GM23338 (cell line): ENCODE measurements at regions not wholly inside any gene's neighbourhood (a gene's known extent, or its start where the extent isn't known, plus 50 kb on each side); places are given as distances from the start of the nearest gene placed in this dataset.

Experiments used
- ATAC-seq: fragments of 200-7000 bp; cut with Tn5 transposase; 3 replicates; pipeline ENCODE4 v1.9.1; 2020
- DNase-seq: peaks from one replicate; pipeline ENCODE4 v3.0.0-alpha.2; 2015; ENCODE audit warnings: low spot score
- H2AFZ ChIP-seq: fragments of 200-600 bp; sonication (generic); 2 replicates; pipeline ENCODE4 v1.8.0; 2016; ENCODE audit warnings: antibody characterized with exemption, mild to moderate bottlenecking, moderate library complexity
- H3F3A ChIP-seq: fragments of 200-600 bp; sonication (generic); replicated peaks from 2 replicates; pipeline ENCODE4 v1.8.0; 2017; ENCODE audit warnings: antibody characterized with exemption, mixed run types, low read depth
- H3K27ac ChIP-seq: fragments of 200-600 bp; sonication (generic); 2 replicates; pipeline ENCODE4 v1.6.1; 2016; ENCODE audit warnings: low read depth
- H3K27me3 ChIP-seq: fragments of 200-600 bp; sonication (generic); 2 replicates; pipeline ENCODE4 v1.8.0; 2016; ENCODE audit warnings: mild to moderate bottlenecking, mixed run types, moderate library complexity; ENCODE audit not compliant: insufficient read depth
- H3K36me3 ChIP-seq: fragments of 200-600 bp; sonication (generic); 2 replicates; pipeline ENCODE4 v1.8.0; 2016; ENCODE audit warnings: mild to moderate bottlenecking; ENCODE audit not compliant: insufficient read depth
- H3K4me1 ChIP-seq: fragments of 200-600 bp; sonication (generic); 2 replicates; pipeline ENCODE4 v1.8.0; 2016; ENCODE audit warnings: mild to moderate bottlenecking, moderate library complexity; ENCODE audit not compliant: insufficient read depth
- H3K4me2 ChIP-seq: fragments of 200-600 bp; sonication (generic); 2 replicates; pipeline ENCODE4 v1.7.1; 2017; ENCODE audit warnings: mixed run types
- H3K4me3 ChIP-seq: fragments of 200-600 bp; sonication (generic); 2 replicates; pipeline ENCODE4 v1.6.1; 2016; ENCODE audit warnings: mixed run types
- H3K79me2 ChIP-seq: fragments of 200-600 bp; sonication (generic); replicated peaks from 2 replicates; pipeline ENCODE4 v1.8.0; 2017; ENCODE audit warnings: mild to moderate bottlenecking; ENCODE audit not compliant: insufficient read depth
- H3K9me2 ChIP-seq: fragments of 200-600 bp; sonication (generic); 2 replicates; pipeline ENCODE4 v1.8.0; 2017; ENCODE audit not compliant: insufficient read depth
- H4K20me1 ChIP-seq: fragments of 200-600 bp; sonication (generic); replicated peaks from 2 replicates; pipeline ENCODE4 v1.8.0; 2017; ENCODE audit warnings: mild to moderate bottlenecking; ENCODE audit not compliant: insufficient read depth
- H3K27ac Mint-ChIP-seq: 2 replicates; pipeline ENCODE4 v1.8.0; 2020; ENCODE audit warnings: inconsistent platforms, mild to moderate bottlenecking, moderate library complexity, mixed read lengths
- H3K27me3 Mint-ChIP-seq: 3 replicates; pipeline ENCODE4 v1.8.0; 2022; ENCODE audit warnings: low read depth, mild to moderate bottlenecking, moderate library complexity, mixed read lengths, inconsistent platforms; ENCODE audit not compliant: insufficient read depth, poor library complexity
- H3K36me3 Mint-ChIP-seq: 3 replicates; pipeline ENCODE4 v1.8.0; 2021; ENCODE audit warnings: low read depth, mild to moderate bottlenecking, inconsistent platforms, moderate library complexity, mixed read lengths
- H3K4me1 Mint-ChIP-seq: 3 replicates; pipeline ENCODE4 v1.8.0; 2020; ENCODE audit warnings: mild to moderate bottlenecking, inconsistent platforms, mixed read lengths
- H3K4me3 Mint-ChIP-seq: 3 replicates; pipeline ENCODE4 v1.8.0; 2021; ENCODE audit warnings: moderate library complexity, mild to moderate bottlenecking, inconsistent platforms, mixed read lengths
- H3K9me3 Mint-ChIP-seq: 3 replicates; pipeline ENCODE4 v1.8.0; 2020; ENCODE audit warnings: moderate library complexity, mild to moderate bottlenecking, inconsistent platforms, mixed read lengths
- CREB1 ChIP-seq: fragments of 250-450 bp; sonication (Bioruptor Pico); IDR thresholded peaks from 2 replicates; pipeline ENCODE4 v1.5.0; 2020; ENCODE audit warnings: low read depth, mild to moderate bottlenecking, moderate library complexity
- EZH2 ChIP-seq: fragments of 200-600 bp; sonication (generic); IDR thresholded peaks from one replicate; pipeline ENCODE4 v1.8.0; 2017; ENCODE audit warnings: antibody characterized with exemption, mild to moderate bottlenecking, low read depth; ENCODE audit not compliant: unreplicated experiment
- EZH2phosphoT487 ChIP-seq: fragments of 200-600 bp; sonication (generic); IDR thresholded peaks from one replicate; pipeline ENCODE4 v1.8.1; 2018; ENCODE audit warnings: antibody characterized with exemption; ENCODE audit not compliant: unreplicated experiment
- JUNB ChIP-seq: IDR thresholded peaks from one replicate; pipeline ENCODE4 v1.6.1; 2016; ENCODE audit warnings: antibody characterized with exemption; ENCODE audit not compliant: unreplicated experiment
- NANOG ChIP-seq: IDR thresholded peaks from 2 replicates; pipeline ENCODE4 v1.6.1; 2016; ENCODE audit warnings: antibody characterized with exemption, borderline replicate concordance
- STAT1 ChIP-seq: IDR thresholded peaks from one replicate; pipeline ENCODE4 v1.6.1; 2016; ENCODE audit warnings: antibody characterized with exemption; ENCODE audit not compliant: unreplicated experiment
- ZNF114 ChIP-seq: fragments of 250-450 bp; sonication (Bioruptor Pico); IDR thresholded peaks from 2 replicates; pipeline ENCODE4 v1.5.0; 2020; ENCODE audit warnings: mild to moderate bottlenecking, moderate library complexity
- TF ChIP-seq, protein P1 (sequence below), 2 experiments: fragments of 200-600 bp in 1 of 2; sonication (generic) in 1 of 2; conservative IDR thresholded peaks; 2 replicates each; pipeline versions ENCODE4 v1.5.1 to v1.6.1; 2016 to 2017; ENCODE audit warnings: antibody characterized with exemption in 2 of 2, low read depth in 2 of 2, mild to moderate bottlenecking in 2 of 2, moderate library complexity in 1 of 2
- TF ChIP-seq, protein P2 (sequence below): IDR thresholded peaks from 2 replicates; pipeline ENCODE4 v1.6.1; 2016; ENCODE audit warnings: antibody characterized with exemption
- TF ChIP-seq, protein P3 (sequence below): fragments of 250-450 bp; sonication (Bioruptor Pico); IDR thresholded peaks from 2 replicates; pipeline ENCODE4 v1.5.0; 2020; ENCODE audit warnings: mild to moderate bottlenecking, moderate library complexity

DNA sequence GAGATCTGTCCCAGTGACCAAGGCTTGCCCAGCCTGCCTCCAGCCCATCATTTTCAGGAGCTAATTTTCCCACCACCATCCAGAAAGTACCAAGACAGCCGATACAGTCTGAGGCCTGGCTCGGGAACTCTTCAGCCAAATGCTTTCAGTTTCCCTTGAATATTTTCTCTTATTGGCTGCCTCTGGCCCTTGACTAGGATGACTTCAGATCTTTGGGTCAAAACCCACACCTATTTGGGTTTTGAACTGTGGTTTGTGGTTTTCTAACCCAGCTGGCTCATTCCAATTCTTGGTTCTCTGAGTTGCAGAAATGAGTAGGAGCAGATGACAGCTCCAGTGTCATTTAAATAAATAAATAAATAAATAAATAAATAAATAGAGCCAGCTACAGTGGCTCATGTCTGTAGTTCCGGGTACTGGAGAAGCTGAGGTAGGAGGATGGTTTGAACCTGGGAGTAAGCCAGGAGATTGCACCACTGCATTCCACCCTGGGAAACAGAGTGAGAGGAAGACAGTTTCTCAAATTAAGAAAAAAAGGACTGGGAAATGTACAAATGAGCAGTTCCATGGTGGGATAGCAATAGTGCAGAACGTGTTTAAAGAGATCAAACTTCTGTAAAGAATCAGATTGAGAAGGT is 465.0 kb upstream of the SOX11 start:
- Mint-ChIP-seq H3K9me3 (peaks cover 72% of the 10 kb centered on the region), H3K27ac (no peak overlapping the region)
- H3K27ac ChIP-seq, result no peak overlapping the region

More for the DNA sequence above, 465.0 kb upstream of the SOX11 start:
- H3K4me1 ChIP-seq, result no peaks in the 10 kb centered on the region
- TF ChIP-seq NANOG (no peak), ZNF114 (CRISPR knock-in tag) (no peak), STAT1 (no peak), CREB1 (CRISPR knock-in tag) (no peak), JUNB (no peak), EZH2phosphoT487 (no peak), EZH2 (no peak)
- TF ChIP-seq, protein P1, sequence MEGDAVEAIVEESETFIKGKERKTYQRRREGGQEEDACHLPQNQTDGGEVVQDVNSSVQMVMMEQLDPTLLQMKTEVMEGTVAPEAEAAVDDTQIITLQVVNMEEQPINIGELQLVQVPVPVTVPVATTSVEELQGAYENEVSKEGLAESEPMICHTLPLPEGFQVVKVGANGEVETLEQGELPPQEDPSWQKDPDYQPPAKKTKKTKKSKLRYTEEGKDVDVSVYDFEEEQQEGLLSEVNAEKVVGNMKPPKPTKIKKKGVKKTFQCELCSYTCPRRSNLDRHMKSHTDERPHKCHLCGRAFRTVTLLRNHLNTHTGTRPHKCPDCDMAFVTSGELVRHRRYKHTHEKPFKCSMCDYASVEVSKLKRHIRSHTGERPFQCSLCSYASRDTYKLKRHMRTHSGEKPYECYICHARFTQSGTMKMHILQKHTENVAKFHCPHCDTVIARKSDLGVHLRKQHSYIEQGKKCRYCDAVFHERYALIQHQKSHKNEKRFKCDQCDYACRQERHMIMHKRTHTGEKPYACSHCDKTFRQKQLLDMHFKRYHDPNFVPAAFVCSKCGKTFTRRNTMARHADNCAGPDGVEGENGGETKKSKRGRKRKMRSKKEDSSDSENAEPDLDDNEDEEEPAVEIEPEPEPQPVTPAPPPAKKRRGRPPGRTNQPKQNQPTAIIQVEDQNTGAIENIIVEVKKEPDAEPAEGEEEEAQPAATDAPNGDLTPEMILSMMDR (conservative IDR thresholded peaks at IDR 0.05; ENCODE audit: low read depth in 2 of 2), result no peak
- TF ChIP-seq, protein P2, sequence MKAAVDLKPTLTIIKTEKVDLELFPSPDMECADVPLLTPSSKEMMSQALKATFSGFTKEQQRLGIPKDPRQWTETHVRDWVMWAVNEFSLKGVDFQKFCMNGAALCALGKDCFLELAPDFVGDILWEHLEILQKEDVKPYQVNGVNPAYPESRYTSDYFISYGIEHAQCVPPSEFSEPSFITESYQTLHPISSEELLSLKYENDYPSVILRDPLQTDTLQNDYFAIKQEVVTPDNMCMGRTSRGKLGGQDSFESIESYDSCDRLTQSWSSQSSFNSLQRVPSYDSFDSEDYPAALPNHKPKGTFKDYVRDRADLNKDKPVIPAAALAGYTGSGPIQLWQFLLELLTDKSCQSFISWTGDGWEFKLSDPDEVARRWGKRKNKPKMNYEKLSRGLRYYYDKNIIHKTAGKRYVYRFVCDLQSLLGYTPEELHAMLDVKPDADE, result no peak
- TF ChIP-seq, protein P3, sequence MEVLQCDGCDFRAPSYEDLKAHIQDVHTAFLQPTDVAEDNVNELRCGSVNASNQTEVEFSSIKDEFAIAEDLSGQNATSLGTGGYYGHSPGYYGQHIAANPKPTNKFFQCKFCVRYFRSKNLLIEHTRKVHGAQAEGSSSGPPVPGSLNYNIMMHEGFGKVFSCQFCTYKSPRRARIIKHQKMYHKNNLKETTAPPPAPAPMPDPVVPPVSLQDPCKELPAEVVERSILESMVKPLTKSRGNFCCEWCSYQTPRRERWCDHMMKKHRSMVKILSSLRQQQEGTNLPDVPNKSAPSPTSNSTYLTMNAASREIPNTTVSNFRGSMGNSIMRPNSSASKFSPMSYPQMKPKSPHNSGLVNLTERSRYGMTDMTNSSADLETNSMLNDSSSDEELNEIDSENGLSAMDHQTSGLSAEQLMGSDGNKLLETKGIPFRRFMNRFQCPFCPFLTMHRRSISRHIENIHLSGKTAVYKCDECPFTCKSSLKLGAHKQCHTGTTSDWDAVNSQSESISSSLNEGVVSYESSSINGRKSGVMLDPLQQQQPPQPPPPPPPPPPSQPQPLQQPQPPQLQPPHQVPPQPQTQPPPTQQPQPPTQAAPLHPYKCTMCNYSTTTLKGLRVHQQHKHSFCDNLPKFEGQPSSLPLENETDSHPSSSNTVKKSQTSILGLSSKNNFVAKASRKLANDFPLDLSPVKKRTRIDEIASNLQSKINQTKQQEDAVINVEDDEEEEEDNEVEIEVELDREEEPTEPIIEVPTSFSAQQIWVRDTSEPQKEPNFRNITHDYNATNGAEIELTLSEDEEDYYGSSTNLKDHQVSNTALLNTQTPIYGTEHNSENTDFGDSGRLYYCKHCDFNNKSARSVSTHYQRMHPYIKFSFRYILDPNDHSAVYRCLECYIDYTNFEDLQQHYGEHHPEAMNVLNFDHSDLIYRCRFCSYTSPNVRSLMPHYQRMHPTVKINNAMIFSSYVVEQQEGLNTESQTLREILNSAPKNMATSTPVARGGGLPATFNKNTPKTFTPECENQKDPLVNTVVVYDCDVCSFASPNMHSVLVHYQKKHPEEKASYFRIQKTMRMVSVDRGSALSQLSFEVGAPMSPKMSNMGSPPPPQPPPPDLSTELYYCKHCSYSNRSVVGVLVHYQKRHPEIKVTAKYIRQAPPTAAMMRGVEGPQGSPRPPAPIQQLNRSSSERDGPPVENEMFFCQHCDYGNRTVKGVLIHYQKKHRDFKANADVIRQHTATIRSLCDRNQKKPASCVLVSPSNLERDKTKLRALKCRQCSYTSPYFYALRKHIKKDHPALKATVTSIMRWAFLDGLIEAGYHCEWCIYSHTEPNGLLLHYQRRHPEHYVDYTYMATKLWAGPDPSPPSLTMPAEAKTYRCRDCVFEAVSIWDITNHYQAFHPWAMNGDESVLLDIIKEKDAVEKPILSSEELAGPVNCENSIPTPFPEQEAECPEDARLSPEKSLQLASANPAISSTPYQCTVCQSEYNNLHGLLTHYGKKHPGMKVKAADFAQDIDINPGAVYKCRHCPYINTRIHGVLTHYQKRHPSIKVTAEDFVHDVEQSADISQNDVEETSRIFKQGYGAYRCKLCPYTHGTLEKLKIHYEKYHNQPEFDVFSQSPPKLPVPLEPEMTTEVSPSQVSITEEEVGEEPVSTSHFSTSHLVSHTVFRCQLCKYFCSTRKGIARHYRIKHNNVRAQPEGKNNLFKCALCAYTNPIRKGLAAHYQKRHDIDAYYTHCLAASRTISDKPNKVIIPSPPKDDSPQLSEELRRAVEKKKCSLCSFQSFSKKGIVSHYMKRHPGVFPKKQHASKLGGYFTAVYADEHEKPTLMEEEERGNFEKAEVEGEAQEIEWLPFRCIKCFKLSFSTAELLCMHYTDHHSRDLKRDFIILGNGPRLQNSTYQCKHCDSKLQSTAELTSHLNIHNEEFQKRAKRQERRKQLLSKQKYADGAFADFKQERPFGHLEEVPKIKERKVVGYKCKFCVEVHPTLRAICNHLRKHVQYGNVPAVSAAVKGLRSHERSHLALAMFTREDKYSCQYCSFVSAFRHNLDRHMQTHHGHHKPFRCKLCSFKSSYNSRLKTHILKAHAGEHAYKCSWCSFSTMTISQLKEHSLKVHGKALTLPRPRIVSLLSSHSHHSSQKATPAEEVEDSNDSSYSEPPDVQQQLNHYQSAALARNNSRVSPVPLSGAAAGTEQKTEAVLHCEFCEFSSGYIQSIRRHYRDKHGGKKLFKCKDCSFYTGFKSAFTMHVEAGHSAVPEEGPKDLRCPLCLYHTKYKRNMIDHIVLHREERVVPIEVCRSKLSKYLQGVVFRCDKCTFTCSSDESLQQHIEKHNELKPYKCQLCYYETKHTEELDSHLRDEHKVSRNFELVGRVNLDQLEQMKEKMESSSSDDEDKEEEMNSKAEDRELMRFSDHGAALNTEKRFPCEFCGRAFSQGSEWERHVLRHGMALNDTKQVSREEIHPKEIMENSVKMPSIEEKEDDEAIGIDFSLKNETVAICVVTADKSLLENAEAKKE (CRISPR knock-in tag), result no peak
- no peak overlapping the region for H3K4me2 ChIP-seq
- ATAC-seq (no peak), DNase-seq (no peak)
- no peak overlapping the region for H2AFZ ChIP-seq
- Mint-ChIP-seq H3K36me3 (no peaks in the 10 kb centered on the region), H3K4me1 (no peaks in the 10 kb centered on the region), H3K4me3 (no peak overlapping the region), H3K27me3 (no peaks in the 10 kb centered on the region)
- no peak overlapping the region for H3K4me3 ChIP-seq
- H3F3A ChIP-seq, result no peaks in the 10 kb centered on the region
- H3K79me2 ChIP-seq, result no peaks in the 10 kb centered on the region
- no peaks in the 10 kb centered on the region for H4K20me1 ChIP-seq
- no peaks in the 10 kb centered on the region for H3K9me2 ChIP-seq
- H3K36me3 ChIP-seq, result no peaks in the 10 kb centered on the region
- no peaks in the 10 kb centered on the region for H3K27me3 ChIP-seq
